Lower leg skin (tissue), 3 donors: ENCODE measurements at regions not wholly inside any gene's neighbourhood (a gene's known extent, or its start where the extent isn't known, plus 50 kb on each side); places are given as distances from the start of the nearest gene placed in this dataset.

Experiments
- POLR2A ChIP-seq, 2 donors: fragments of 450-650 bp; IDR thresholded peaks; one replicate each; pipeline ENCODE4 v1.6.1; 2016 to 2017; ENCODE audit warnings: antibody characterized with exemption in 2 of 2, mild to moderate bottlenecking in 1 of 2, moderate library complexity in 1 of 2
- TF ChIP-seq, protein P1 (sequence below), 3 donors: fragments of 450-650 bp; IDR thresholded peaks; one replicate each; pipeline ENCODE4 v1.5.1; 2016; ENCODE audit warnings: antibody characterized with exemption in 3 of 3, mild to moderate bottlenecking in 3 of 3, moderate library complexity in 2 of 3

DNA sequence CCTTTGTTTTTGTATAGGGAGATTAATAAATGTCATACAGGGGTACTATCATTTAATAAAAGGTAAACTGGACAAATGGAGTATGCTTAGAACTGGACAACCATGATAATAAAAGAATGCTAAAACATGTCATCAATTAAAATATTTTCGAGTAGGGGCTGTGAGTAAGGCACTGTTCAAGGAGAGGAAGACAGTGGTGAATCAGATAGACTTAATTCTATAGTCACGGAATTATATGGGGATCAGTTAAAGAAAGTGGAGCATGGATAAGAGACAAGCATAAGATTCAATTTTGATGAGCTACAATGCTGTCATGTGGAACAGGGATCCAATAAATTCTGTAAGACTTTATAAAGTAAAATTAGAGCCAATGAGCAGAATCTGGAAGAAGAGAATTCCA, 104.5 kb downstream of the HMHB1 start:
- TF ChIP-seq POLR2A (IDR thresholded peaks at IDR 0.05), result no peak
- TF ChIP-seq, protein P1, sequence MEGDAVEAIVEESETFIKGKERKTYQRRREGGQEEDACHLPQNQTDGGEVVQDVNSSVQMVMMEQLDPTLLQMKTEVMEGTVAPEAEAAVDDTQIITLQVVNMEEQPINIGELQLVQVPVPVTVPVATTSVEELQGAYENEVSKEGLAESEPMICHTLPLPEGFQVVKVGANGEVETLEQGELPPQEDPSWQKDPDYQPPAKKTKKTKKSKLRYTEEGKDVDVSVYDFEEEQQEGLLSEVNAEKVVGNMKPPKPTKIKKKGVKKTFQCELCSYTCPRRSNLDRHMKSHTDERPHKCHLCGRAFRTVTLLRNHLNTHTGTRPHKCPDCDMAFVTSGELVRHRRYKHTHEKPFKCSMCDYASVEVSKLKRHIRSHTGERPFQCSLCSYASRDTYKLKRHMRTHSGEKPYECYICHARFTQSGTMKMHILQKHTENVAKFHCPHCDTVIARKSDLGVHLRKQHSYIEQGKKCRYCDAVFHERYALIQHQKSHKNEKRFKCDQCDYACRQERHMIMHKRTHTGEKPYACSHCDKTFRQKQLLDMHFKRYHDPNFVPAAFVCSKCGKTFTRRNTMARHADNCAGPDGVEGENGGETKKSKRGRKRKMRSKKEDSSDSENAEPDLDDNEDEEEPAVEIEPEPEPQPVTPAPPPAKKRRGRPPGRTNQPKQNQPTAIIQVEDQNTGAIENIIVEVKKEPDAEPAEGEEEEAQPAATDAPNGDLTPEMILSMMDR (IDR thresholded peaks at IDR 0.05), result no peak
